Endothelial cell of umbilical vein (primary cell): ENCODE measurements at regions not wholly inside any gene's neighbourhood (a gene's known extent, or its start where the extent isn't known, plus 50 kb on each side); places are given as distances from the start of the nearest gene placed in this dataset.

Experiments used
- BruUV-seq: library from RNA; stranded (reverse); fragments of 400-500 nt; replicated peaks from 2 replicates; lab custom pipeline; 2021; lab: Mats Ljungman, UMichigan
- CTCF ChIA-PET: fragments of 300-600, 350-600 bp; sonication (Branson Sonifier 250); formaldehyde crosslinking; loops from one replicate; lab custom pipeline; 2021; ENCODE audit warnings: antibody characterized with exemption, inconsistent platforms; lab: Charles Lee
- POLR2A ChIA-PET: fragments of 300-600, 350-600 bp; sonication (Branson Sonifier 250); formaldehyde crosslinking; loops from one replicate; lab custom pipeline; 2021; ENCODE audit warnings: antibody characterized with exemption, inconsistent platforms; lab: Charles Lee
- DNase-seq: peaks from one replicate; pipeline ENCODE4 v3.0.0-alpha.2; 2011; ENCODE audit warnings: low read depth, low spot score
- FAIRE-seq: peaks from 2 replicates; lab custom pipeline; 2011; peaks lifted over from hg19 to GRCh38; lab: Jason Lieb, UNC
- H2AFZ ChIP-seq: 2 replicates; pipeline ENCODE4 v1.6.0; 2012; ENCODE audit warnings: low read depth, low read length, control low read depth, inconsistent platforms
- H3K27ac ChIP-seq: 2 replicates; pipeline ENCODE4 v1.5.1; 2011; ENCODE audit warnings: low read depth, mild to moderate bottlenecking, control low read depth, low read length, moderate library complexity; ENCODE audit not compliant: insufficient read depth
- H3K27me3 ChIP-seq, 2 experiments: 2 replicates each; pipeline versions ENCODE4 v1.6.0 to v1.6.1; 2011; ENCODE audit warnings: low read length in 2 of 2, mixed read lengths in 1 of 2; ENCODE audit not compliant: control insufficient read depth in 2 of 2, insufficient read depth in 2 of 2
- H3K36me3 ChIP-seq, 2 experiments: 2 replicates in 1 of 2; 3 replicates in 1 of 2; pipeline ENCODE4 v1.5.1; 2011; ENCODE audit warnings: low read length in 2 of 2, mild to moderate bottlenecking in 1 of 2, moderate library complexity in 1 of 2; ENCODE audit not compliant: control insufficient read depth in 2 of 2, insufficient read depth in 2 of 2; ENCODE audit errors: extremely low read depth in 1 of 2
- H3K4me1 ChIP-seq: 3 replicates; pipeline ENCODE4 v1.5.1; 2011; ENCODE audit warnings: mild to moderate bottlenecking, low read length; ENCODE audit not compliant: control insufficient read depth, insufficient read depth; ENCODE audit errors: extremely low read depth
- H3K4me2 ChIP-seq: 2 replicates; pipeline ENCODE4 v1.6.1; 2011; ENCODE audit warnings: low read length, control low read depth, mixed read lengths; ENCODE audit not compliant: insufficient read depth
- H3K4me3 ChIP-seq, 3 experiments: fragments of 200-600 bp in 1 of 3; sonication (generic), shearing (Covaris generic) in 1 of 3; replicated peaks in 1 of 3; 2 replicates each; pipeline ENCODE4 v1.5.1; 2011 to 2016; ENCODE audit warnings: control low read depth in 3 of 3, low read length in 3 of 3, mild to moderate bottlenecking in 2 of 3, inconsistent platforms in 1 of 3, low read depth in 1 of 3, moderate library complexity in 1 of 3; ENCODE audit not compliant: insufficient read depth in 1 of 3
- H3K79me2 ChIP-seq: 2 replicates; pipeline ENCODE4 v1.6.0; 2012; ENCODE audit warnings: low read length, inconsistent platforms; ENCODE audit not compliant: control insufficient read depth, insufficient read depth
- H3K9ac ChIP-seq: replicated peaks from 2 replicates; pipeline ENCODE3; 2011; ENCODE audit warnings: low read length, control low read depth; ENCODE audit not compliant: insufficient read depth; ENCODE audit errors: extremely low read depth
- H3K9me1 ChIP-seq: replicated peaks from 3 replicates; pipeline ENCODE4 v1.6.0; 2011; ENCODE audit warnings: mild to moderate bottlenecking, low read length; ENCODE audit not compliant: control insufficient read depth, insufficient read depth; ENCODE audit errors: extremely low read depth
- H3K9me3 ChIP-seq: replicated peaks from 2 replicates; pipeline ENCODE4 v1.5.1; 2012; ENCODE audit warnings: low read length, inconsistent platforms; ENCODE audit not compliant: control insufficient read depth, insufficient read depth
- H4K20me1 ChIP-seq: replicated peaks from 2 replicates; pipeline ENCODE3; 2011; ENCODE audit warnings: mild to moderate bottlenecking, low read length; ENCODE audit not compliant: control insufficient read depth, insufficient read depth; ENCODE audit errors: extremely low read depth
- CTCF ChIP-seq, 2 donors: IDR thresholded peaks; 1 replicate in 1 of 2; 2 replicates in 1 of 2; pipeline ENCODE4 v1.5.1; 2011; ENCODE audit warnings: low read length in 2 of 2, mild to moderate bottlenecking in 2 of 2, moderate library complexity in 2 of 2, control low read depth in 1 of 2, inconsistent platforms in 1 of 2, low read depth in 1 of 2; ENCODE audit not compliant: insufficient read depth in 1 of 2; ENCODE audit errors: extremely low read depth in 1 of 2
- EZH2 ChIP-seq: IDR thresholded peaks from 2 replicates; pipeline ENCODE4 v1.6.1; 2012; ENCODE audit warnings: borderline replicate concordance, low read depth, mild to moderate bottlenecking, moderate library complexity, low read length, inconsistent platforms; ENCODE audit not compliant: severe bottlenecking
- FOS ChIP-seq: IDR thresholded peaks from 2 replicates; pipeline ENCODE4 v1.6.1; 2011; ENCODE audit warnings: mild to moderate bottlenecking, low read length, moderate library complexity, borderline replicate concordance; ENCODE audit not compliant: insufficient read depth
- GATA2 ChIP-seq: IDR thresholded peaks from 2 replicates; pipeline ENCODE4 v1.7.0; 2011; ENCODE audit warnings: low read depth, mild to moderate bottlenecking, moderate library complexity, mixed read lengths, low read length; ENCODE audit not compliant: insufficient read length, insufficient read depth
- JUN ChIP-seq: IDR thresholded peaks from 2 replicates; pipeline ENCODE4 v1.6.1; 2011; ENCODE audit warnings: borderline replicate concordance, low read depth; ENCODE audit not compliant: insufficient read length, insufficient read depth
- MAX ChIP-seq: IDR thresholded peaks from 2 replicates; pipeline ENCODE4 v1.6.1; 2011; ENCODE audit not compliant: insufficient read depth, insufficient read length
- MYC ChIP-seq: IDR thresholded peaks from one replicate; pipeline ENCODE4 v1.6.1; 2011; ENCODE audit warnings: mild to moderate bottlenecking, low read depth, low read length
- POLR2A ChIP-seq: IDR thresholded peaks from 2 replicates; pipeline ENCODE4 v1.6.1; 2012; ENCODE audit warnings: low read depth, mild to moderate bottlenecking, control low read depth, low read length
- POLR2AphosphoS5 ChIP-seq: IDR thresholded peaks from 2 replicates; pipeline ENCODE4 v1.6.1; 2012; ENCODE audit warnings: low read depth, mild to moderate bottlenecking, control low read depth, low read length, moderate library complexity; ENCODE audit not compliant: insufficient read depth
- dilution Hi-C: fragments of 300-500 bp; cut with MboI; formaldehyde crosslinking; loops from one replicate; pipeline ENCODE4 v1.15.0; 2019; ENCODE audit warnings: low sequenced_read_pairs; ENCODE audit not compliant: extremely low pct_ligation_motif_present
- intact Hi-C: fragments of 100-400 bp; cut with micrococcal nuclease; formaldehyde crosslinking; loops from one replicate; pipeline ENCODE4 v1.10.0; 2022

GRCh38 chr5:16346380-16346779, 119.2 kb downstream of the ZNF622 start:
- no peak for FAIRE-seq
- dilution Hi-C loops (no loop called here), intact Hi-C loops (no loop called here)
- no peak for DNase-seq
- Histone ChIP-seq H3K79me2 (no peaks in the 10 kb centered on the region), H3K36me3 (no peaks in the 10 kb centered on the region), H3K9ac (no peak overlapping the region), H3K4me2 (no peak overlapping the region), H3K9me1 (no peaks in the 10 kb centered on the region), H3K27ac (no peak overlapping the region), H2AFZ (no peak overlapping the region), H3K4me3 (no peak overlapping the region), H3K4me1 (no peaks in the 10 kb centered on the region), H4K20me1 (no peaks in the 10 kb centered on the region), H3K27me3 (no peaks in the 10 kb centered on the region), H3K9me3 (no peaks in the 10 kb centered on the region)
- no TSS peak for BruUV-seq
- TF ChIP-seq MAX, result no peak
- TF ChIP-seq JUN, result no peak
- TF ChIP-seq EZH2, result no peak
- ChIA-PET CTCF (no interaction called here), POLR2A (no interaction called here)

- CTCF ChIA-PET, result no interaction called here
- POLR2A ChIA-PET, result no interaction called here
- Histone ChIP-seq H3K4me1 (no peaks in the 10 kb centered on the region), H3K79me2 (no peaks in the 10 kb centered on the region), H3K36me3 (no peaks in the 10 kb centered on the region), H3K27me3 (no peaks in the 10 kb centered on the region), H3K9me3 (no peaks in the 10 kb centered on the region), H3K27ac (no peak overlapping the region), H3K9me1 (no peaks in the 10 kb centered on the region), H4K20me1 (no peaks in the 10 kb centered on the region), H3K4me3 (no peak overlapping the region), H2AFZ (no peak overlapping the region), H3K9ac (no peak overlapping the region), H3K4me2 (no peak overlapping the region)
- no peak for FAIRE-seq
- no peak for TF ChIP-seq EZH2
- TF ChIP-seq POLR2AphosphoS5, result no peak
- TF ChIP-seq CTCF (IDR thresholded peaks at IDR 0.05; ENCODE audit: extremely low read depth in 1 of 2, insufficient read depth in 1 of 2, low read depth in 1 of 2, low read length in 2 of 2), result no peak
- no peak for TF ChIP-seq GATA2
- TF ChIP-seq MAX, result no peak
- TF ChIP-seq POLR2A, result no peak
- no peak for TF ChIP-seq MYC
- TF ChIP-seq FOS, result no peak
- TF ChIP-seq JUN, result no peak
- DNase-seq, result no peak
- no TSS peak for BruUV-seq
- intact Hi-C loops (no loop called here), dilution Hi-C loops (no loop called here)
Measured at GRCh38 chr5:16345454-16345853, 120.1 kb downstream of the ZNF622 start.
